ENCODE measurements at regions not wholly inside any gene's neighbourhood (a gene's known extent, or its start where the extent isn't known, plus 50 kb on each side); places are given as distances from the start of the nearest gene placed in this dataset.
A peak's percentile ranks its signal among the peaks of the same experiment; 100 is the strongest.

DNA sequence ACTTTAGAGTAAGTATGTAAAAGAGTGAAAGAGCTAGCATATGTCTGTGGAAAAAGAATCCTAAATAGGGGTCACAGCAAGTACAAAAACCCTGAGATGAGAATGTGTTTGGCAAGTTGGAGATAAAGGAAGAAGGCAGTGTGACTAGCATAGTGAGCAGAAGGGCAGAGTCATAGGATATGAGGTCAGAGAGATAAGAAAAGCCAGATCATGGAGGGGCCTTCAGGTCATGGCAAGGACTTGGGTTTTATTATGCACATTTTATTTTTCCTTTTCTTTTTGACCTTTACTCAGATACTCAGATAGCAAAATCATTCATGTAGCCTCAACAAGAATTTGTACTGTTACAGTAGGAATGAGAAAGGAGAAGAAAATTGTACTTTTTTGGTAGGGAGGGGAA lies 138.0 kb downstream of the GJA1 start:
- Histone ChIP-seq H3K4me3 (no peak overlapping the region), H3K36me3 (no peaks in the 10 kb centered on the region), H3K4me1 (peaks cover 0 to 16% (median 7%) of the 10 kb centered on the region in 12 donors), H3K9me3 (peaks cover 0 to 2% (median 0%) of the 10 kb centered on the region in 12 donors), H3K27me3 (no peaks in the 10 kb centered on the region), H3K27ac (peak overlapping the region in 7 of 12 donors; percentile 21 to 57 (median 43))
- intact Hi-C loops (cut with DNase I), result no loop called here
- DNase-seq, result no peak
- peak in 3 of 4 donors; percentile 74 to 75 (median 75) for ATAC-seq
- TF ChIP-seq CTCF (IDR thresholded peaks at IDR 0.05), result no peak
- TF ChIP-seq POLR2A (IDR thresholded peaks at IDR 0.05), result no peak

DNA sequence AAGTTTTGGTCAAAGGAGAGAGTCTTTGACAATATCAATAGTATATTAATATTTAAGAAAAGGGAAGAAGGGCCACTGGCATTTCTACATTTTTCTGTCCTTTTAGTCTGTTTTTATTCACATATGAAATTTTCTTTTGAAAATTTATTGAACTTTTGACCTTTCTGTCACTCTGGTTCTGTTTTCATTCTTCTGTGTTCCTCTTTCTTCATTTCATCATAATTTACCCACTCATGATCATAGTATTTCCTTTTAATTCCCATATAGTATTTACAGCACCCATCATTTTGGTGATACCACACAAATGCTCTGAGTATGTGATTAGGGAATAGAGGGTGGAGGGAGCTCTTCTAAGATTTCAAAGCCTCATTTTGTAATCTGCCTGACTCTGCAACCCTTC lies 142.8 kb downstream of the GJA1 start:
- Histone ChIP-seq H3K36me3 (no peaks in the 10 kb centered on the region), H3K27me3 (no peaks in the 10 kb centered on the region), H3K4me3 (no peak overlapping the region), H3K4me1 (peaks cover 0 to 24% (median 8%) of the 10 kb centered on the region in 12 donors), H3K27ac (no peak overlapping the region), H3K9me3 (no peaks in the 10 kb centered on the region)
- no peak for DNase-seq
- TF ChIP-seq POLR2A (IDR thresholded peaks at IDR 0.05) (no peak), CTCF (IDR thresholded peaks at IDR 0.05) (no peak)
- intact Hi-C loops (cut with DNase I), result no loop called here
- no peak for ATAC-seq

GRCh38 chr6:121579478-121579877 lies 144.0 kb downstream of the GJA1 start:
- Histone ChIP-seq H3K27ac (no peak overlapping the region), H3K9me3 (no peaks in the 10 kb centered on the region), H3K36me3 (no peaks in the 10 kb centered on the region), H3K4me1 (peaks cover 0 to 14% (median 2%) of the 10 kb centered on the region in 12 donors), H3K27me3 (no peaks in the 10 kb centered on the region), H3K4me3 (no peak overlapping the region)
- no peak for TF ChIP-seq CTCF (IDR thresholded peaks at IDR 0.05)
- no peak for TF ChIP-seq POLR2A (IDR thresholded peaks at IDR 0.05)
- intact Hi-C loops (cut with DNase I), result no loop called here
- ATAC-seq (no peak), DNase-seq (no peak)
- 95 to 100% (median 97%) methylated on average over 1 of the region's 1 CpG for WGBS, 4 donors

DNA sequence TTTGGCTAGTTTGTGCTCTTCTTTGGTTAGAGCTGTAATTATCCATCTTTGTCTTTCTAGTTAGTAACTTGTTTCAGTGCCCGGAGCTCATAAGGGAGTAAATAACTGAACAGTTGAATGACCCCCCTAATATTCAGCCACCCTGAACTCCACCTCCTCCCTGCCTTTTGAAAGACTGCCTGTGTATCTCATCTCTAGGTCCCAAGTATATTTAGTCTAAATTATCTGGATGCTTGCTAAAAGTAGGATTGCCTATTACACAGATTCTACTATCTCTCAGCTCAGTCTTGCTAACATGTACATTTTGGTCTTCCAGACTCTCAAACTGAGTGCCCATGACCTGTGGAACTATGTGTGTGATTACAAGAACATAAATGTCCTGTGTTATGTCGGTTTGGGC lies 145.9 kb downstream of the GJA1 start:
- H3K9me3 ChIP-seq, result no peaks in the 10 kb centered on the region
- 51 to 65% (median 61%) methylated on average over 2 of the region's 2 CpGs for WGBS, 4 donors
- intact Hi-C loops (cut with DNase I), result loop anchor here in 7 of 10 donors (5.0 to 10.0 kb wide), 8 partner anchors 73 to 443 kb away; partner anchors contain the start of gene GJA1 (in 4 of the 7)
- H3K4me1 ChIP-seq, result peaks cover 0 to 23% (median 8%) of the 10 kb centered on the region in 12 donors
- DNase-seq (no peak), ATAC-seq (peak; percentile 11 to 51 (median 42))
- H3K4me3 ChIP-seq, result peak overlapping the region in 1 of 12 donors; percentile 16
- H3K27ac ChIP-seq, result peak overlapping the region in 4 of 12 donors; percentile 27 to 58 (median 38)
- TF ChIP-seq POLR2A (IDR thresholded peaks at IDR 0.05) (no peak), CTCF (IDR thresholded peaks at IDR 0.05) (no peak)
- no peaks in the 10 kb centered on the region for H3K27me3 ChIP-seq
- no peaks in the 10 kb centered on the region for H3K36me3 ChIP-seq

Data from heart left ventricle (tissue), 16 donors.